H1 (cell line): ENCODE measurements at regions not wholly inside any gene's neighbourhood (a gene's known extent, or its start where the extent isn't known, plus 50 kb on each side); places are given as distances from the start of the nearest gene placed in this dataset.
A peak's percentile ranks its signal among the peaks of the same experiment; 100 is the strongest.

Experiments
- CTCF ChIA-PET: fragments of 300-600 bp; sonication (Branson Sonifier 250); formaldehyde crosslinking; loops from one replicate; lab custom pipeline; 2021; ENCODE audit not compliant: partially characterized antibody; lab: Charles Lee
- POLR2A ChIA-PET: fragments of 300-600 bp; sonication (Branson Sonifier 250); formaldehyde crosslinking; loops from one replicate; lab custom pipeline; 2021; ENCODE audit warnings: inconsistent platforms; ENCODE audit not compliant: partially characterized antibody; lab: Charles Lee
- DNase-seq, 2 experiments: peaks; one replicate each; pipeline versions ENCODE4 v3.0.0 to v3.0.0-alpha.2; 2010 to 2022; ENCODE audit warnings: low spot score in 2 of 2, low read depth in 1 of 2, mixed read lengths in 1 of 2
- FAIRE-seq: peaks from 2 replicates; lab custom pipeline; 2011; peaks lifted over from hg19 to GRCh38; lab: Jason Lieb, UNC
- H2AFZ ChIP-seq: 2 replicates; pipeline ENCODE4 v1.8.1; 2012; ENCODE audit warnings: low read length, inconsistent platforms
- H2AK5ac ChIP-seq: 2 replicates; pipeline ENCODE4 v1.6.1; 2013; ENCODE audit warnings: low read depth, low read length
- H2BK120ac ChIP-seq: replicated peaks from 2 replicates; pipeline ENCODE3; 2013; ENCODE audit warnings: low read depth, low read length, inconsistent platforms
- H2BK12ac ChIP-seq: 2 replicates; pipeline ENCODE4 v1.6.1; 2013; ENCODE audit warnings: low read depth, low read length
- H2BK15ac ChIP-seq: 2 replicates; pipeline ENCODE4 v1.6.1; 2013; ENCODE audit warnings: low read length
- H2BK20ac ChIP-seq: 2 replicates; pipeline ENCODE4 v1.6.1; 2013; ENCODE audit warnings: low read length
- H2BK5ac ChIP-seq: 2 replicates; pipeline ENCODE4 v1.6.1; 2013; ENCODE audit warnings: low read depth, low read length
- H3K14ac ChIP-seq: 2 replicates; pipeline ENCODE4 v1.6.1; 2013; ENCODE audit warnings: inconsistent platforms; ENCODE audit not compliant: insufficient read length
- H3K18ac ChIP-seq: 2 replicates; pipeline ENCODE4 v1.6.1; 2013; ENCODE audit warnings: low read length; ENCODE audit errors: extremely low read depth
- H3K23ac ChIP-seq: 2 replicates; pipeline ENCODE4 v1.6.1; 2013; ENCODE audit warnings: inconsistent platforms; ENCODE audit not compliant: insufficient read length
- H3K23me2 ChIP-seq: 2 replicates; pipeline ENCODE4 v1.6.1; 2013; ENCODE audit warnings: low read depth, low read length
- H3K27ac ChIP-seq: 2 replicates; pipeline ENCODE4 v1.6.1; 2011; ENCODE audit warnings: low read depth, low read length, inconsistent platforms
- H3K27me3 ChIP-seq, 4 experiments: replicated peaks in 1 of 4; 1 replicate in 1 of 4; 2 replicates in 3 of 4; pipeline versions ENCODE4 v1.6.1 to v1.8.1; 2011 to 2013; ENCODE audit warnings: low read length in 3 of 4, mild to moderate bottlenecking in 3 of 4, inconsistent platforms in 2 of 4, mixed read lengths in 2 of 4, moderate library complexity in 1 of 4; ENCODE audit not compliant: control insufficient read depth in 3 of 4, insufficient read depth in 3 of 4; ENCODE audit errors: extremely low read depth in 1 of 4
- H3K36me3 ChIP-seq, 4 experiments: 2 replicates each; pipeline versions ENCODE4 v1.6.1 to v1.8.1; 2011 to 2013; ENCODE audit warnings: mild to moderate bottlenecking in 4 of 4, low read length in 3 of 4, moderate library complexity in 2 of 4, control low read depth in 1 of 4, inconsistent platforms in 1 of 4; ENCODE audit not compliant: insufficient read depth in 4 of 4, control insufficient read depth in 2 of 4
- H3K4ac ChIP-seq: replicated peaks from 2 replicates; pipeline ENCODE3; 2013; ENCODE audit warnings: low read length, low read depth, mixed read lengths, inconsistent platforms; ENCODE audit not compliant: insufficient read length
- H3K4me1 ChIP-seq, 4 experiments: replicated peaks in 1 of 4; 1 replicate in 1 of 4; 2 replicates in 3 of 4; pipeline versions ENCODE4 v1.6.1 to v1.8.1; 2011 to 2013; ENCODE audit warnings: low read length in 3 of 4, inconsistent platforms in 2 of 4, mixed read lengths in 1 of 4; ENCODE audit not compliant: insufficient read depth in 4 of 4, control insufficient read depth in 3 of 4
- H3K4me2 ChIP-seq, 2 experiments: 2 replicates each; pipeline versions ENCODE4 v1.6.1 to v1.8.1; 2011 to 2013; ENCODE audit warnings: low read depth in 2 of 2, low read length in 2 of 2, control low read depth in 1 of 2, inconsistent platforms in 1 of 2, mild to moderate bottlenecking in 1 of 2; ENCODE audit not compliant: insufficient read depth in 1 of 2
- H3K4me3 ChIP-seq, 4 experiments: fragments of 200-600, 300-600 bp in 1 of 4; sonication (generic), shearing (Covaris generic), sonication (Bioruptor Twin) in 1 of 4; 2 replicates each; pipeline versions ENCODE4 v1.5.1 to v1.8.1; 2011 to 2016; ENCODE audit warnings: low read length in 4 of 4, low read depth in 3 of 4, control low read depth in 2 of 4, inconsistent platforms in 2 of 4, mild to moderate bottlenecking in 2 of 4, mixed read lengths in 1 of 4, moderate library complexity in 1 of 4; ENCODE audit not compliant: insufficient read depth in 2 of 4; ENCODE audit errors: extremely low read depth in 1 of 4
- H3K56ac ChIP-seq: replicated peaks from 2 replicates; pipeline ENCODE3; 2013; ENCODE audit warnings: low read depth, mild to moderate bottlenecking, mixed read lengths, low read length, inconsistent platforms; ENCODE audit not compliant: insufficient read length
- H3K79me1 ChIP-seq: 2 replicates; pipeline ENCODE4 v1.6.1; 2013; ENCODE audit warnings: low read depth, low read length, control low read depth
- H3K79me2 ChIP-seq, 2 experiments: 2 replicates each; pipeline versions ENCODE4 v1.6.1 to v1.8.1; 2012 to 2013; ENCODE audit warnings: low read length in 2 of 2, mild to moderate bottlenecking in 2 of 2, inconsistent platforms in 1 of 2; ENCODE audit not compliant: insufficient read depth in 2 of 2, control insufficient read depth in 1 of 2
- H3K9ac ChIP-seq, 4 experiments: replicated peaks in 1 of 4; 1 replicate in 1 of 4; 2 replicates in 3 of 4; pipeline versions ENCODE4 v1.6.1 to v1.8.1; 2011 to 2013; ENCODE audit warnings: low read depth in 3 of 4, low read length in 3 of 4, control low read depth in 2 of 4, mild to moderate bottlenecking in 2 of 4, moderate library complexity in 2 of 4, inconsistent platforms in 1 of 4; ENCODE audit errors: extremely low read depth in 1 of 4
- H3K9me3 ChIP-seq, 2 experiments: 2 replicates each; pipeline versions ENCODE4 v1.6.1 to v1.8.1; 2012 to 2013; ENCODE audit warnings: mild to moderate bottlenecking in 2 of 2, moderate library complexity in 2 of 2, control low read depth in 1 of 2, inconsistent platforms in 1 of 2, low read depth in 1 of 2, low read length in 1 of 2, mixed read lengths in 1 of 2; ENCODE audit not compliant: insufficient read depth in 2 of 2
- H4K20me1 ChIP-seq, 2 experiments: replicated peaks in 1 of 2; 2 replicates each; pipeline versions ENCODE3 to v1.8.1; 2011 to 2013; ENCODE audit warnings: inconsistent platforms in 2 of 2, low read length in 2 of 2, mild to moderate bottlenecking in 1 of 2; ENCODE audit not compliant: insufficient read depth in 2 of 2, control insufficient read depth in 1 of 2
- H4K5ac ChIP-seq: 2 replicates; pipeline ENCODE4 v1.6.1; 2013; ENCODE audit warnings: low read length, low read depth, mixed read lengths, inconsistent platforms; ENCODE audit not compliant: insufficient read length
- H4K8ac ChIP-seq: 2 replicates; pipeline ENCODE4 v1.8.0; 2013; ENCODE audit warnings: mild to moderate bottlenecking, moderate library complexity, low read length, inconsistent platforms; ENCODE audit not compliant: insufficient read depth; ENCODE audit errors: extremely low read depth
- H4K91ac ChIP-seq: replicated peaks from 2 replicates; pipeline ENCODE3; 2013; ENCODE audit warnings: low read length, mixed read lengths, inconsistent platforms; ENCODE audit not compliant: insufficient read length
- BCL11A ChIP-seq, 2 experiments: IDR thresholded peaks; one replicate each; pipeline ENCODE4 v1.6.1; 2011; ENCODE audit warnings: low read depth in 2 of 2, low read length in 2 of 2, mild to moderate bottlenecking in 2 of 2
- CBX5 ChIP-seq: fragments of 300-800, 300-1000 bp; sonication (generic); IDR thresholded peaks from 2 replicates; pipeline ENCODE4 v1.7.1; 2016; ENCODE audit warnings: antibody characterized with exemption, low read length, low read depth
- EZH2 ChIP-seq: fragments of 200-600 bp; sonication (generic); IDR thresholded peaks from 2 replicates; pipeline ENCODE4 v1.7.1; 2012; ENCODE audit warnings: low read depth, mild to moderate bottlenecking, moderate library complexity, low read length, inconsistent platforms; ENCODE audit not compliant: severe bottlenecking
- KDM5A ChIP-seq: fragments of 200-600 bp; IDR thresholded peaks from 2 replicates; pipeline ENCODE4 v1.7.1; 2012; ENCODE audit warnings: mild to moderate bottlenecking, low read length, inconsistent platforms, mixed read lengths
- NANOG ChIP-seq: IDR thresholded peaks from 2 replicates; pipeline ENCODE4 v1.6.1; 2011; ENCODE audit warnings: low read length, low read depth, mild to moderate bottlenecking, inconsistent platforms; ENCODE audit not compliant: insufficient read depth, poor library complexity, severe bottlenecking
- POLR2A ChIP-seq, 2 experiments: IDR thresholded peaks; 1 replicate in 1 of 2; 2 replicates in 1 of 2; pipeline ENCODE4 v1.6.1; 2011; ENCODE audit warnings: low read depth in 2 of 2, low read length in 2 of 2, mild to moderate bottlenecking in 2 of 2; ENCODE audit errors: control extremely low read depth in 1 of 2
- POLR2AphosphoS5 ChIP-seq: IDR thresholded peaks from 2 replicates; pipeline ENCODE4 v1.6.1; 2011; ENCODE audit warnings: low read depth, low read length
- RBBP5 ChIP-seq: IDR thresholded peaks from 2 replicates; pipeline ENCODE4 v1.7.1; 2012; ENCODE audit warnings: low read depth, mild to moderate bottlenecking, inconsistent platforms, low read length, moderate library complexity, borderline replicate concordance
- RFX5 ChIP-seq: IDR thresholded peaks from 2 replicates; pipeline ENCODE4 v1.6.1; 2011; ENCODE audit warnings: low read depth, low read length, improper control_type of control experiment, borderline replicate concordance
- RXRA ChIP-seq: IDR thresholded peaks from 2 replicates; pipeline ENCODE4 v1.6.1; 2011; ENCODE audit warnings: low read depth, mild to moderate bottlenecking, low read length, moderate library complexity; ENCODE audit not compliant: insufficient read depth
- SIRT6 ChIP-seq: IDR thresholded peaks from one replicate; pipeline ENCODE4 v1.7.1; 2012; ENCODE audit warnings: low read length, inconsistent platforms
- TAF1 ChIP-seq: IDR thresholded peaks from 2 replicates; pipeline ENCODE4 v1.6.1; 2011; ENCODE audit warnings: mild to moderate bottlenecking, low read depth, low read length
- TAF7 ChIP-seq: optimal IDR thresholded peaks from 2 replicates; pipeline ENCODE3; 2011; ENCODE audit warnings: low read depth, mild to moderate bottlenecking, inconsistent platforms, low read length, moderate library complexity, borderline replicate concordance
- TBP ChIP-seq: IDR thresholded peaks from 2 replicates; pipeline ENCODE4 v1.6.1; 2011; ENCODE audit warnings: low read depth, low read length, improper control_type of control experiment
- TCF12 ChIP-seq: IDR thresholded peaks from 2 replicates; pipeline ENCODE4 v1.6.1; 2011; ENCODE audit warnings: low read depth, mild to moderate bottlenecking, low read length
- YY1 ChIP-seq: IDR thresholded peaks from 2 replicates; pipeline ENCODE4 v1.6.1; 2011; ENCODE audit warnings: low read depth, mild to moderate bottlenecking, low read length
- WGBS, 2 experiments: shearing (Covaris generic) in 1 of 2; methylation state at CpG; one replicate each; pipeline versions ENCODE4 v1.1.6 to v1.1.7; 2013 to 2015; ENCODE audit warnings: low lambda C conversion rate in 2 of 2, mixed read lengths in 2 of 2, inconsistent platforms in 1 of 2, low coverage in 1 of 2, missing lambda C conversion rate in 1 of 2; ENCODE audit not compliant: insufficient replicate concordance in 2 of 2, insufficient coverage in 1 of 2, insufficient read length in 1 of 2; ENCODE audit errors: extremely low coverage in 1 of 2, missing lambda C conversion rate in 1 of 2; 5-methylcytosine and 5-hydroxymethylcytosine counted together

GRCh38 chr11:28628412-28628811 is 520.2 kb downstream of the METTL15 start:
- no peak overlapping the region for H4K8ac ChIP-seq
- no peak overlapping the region for H3K27ac ChIP-seq
- H3K4me1 ChIP-seq: peaks cover 0 to 9% (median 0%) of the 10 kb centered on the region in 4 experiments; a peak in 2 of 7 replicates
- H4K91ac ChIP-seq: no peak overlapping the region
- no peak overlapping the region for H2BK20ac ChIP-seq
- ChIA-PET CTCF (interaction anchor here (0.9 kb wide), 1 partner anchor 35 kb away, joined by 5 read pairs; no protein-coding TSS in a partner anchor), POLR2A (interaction anchor here (0.6 kb wide), 1 partner anchor 21 kb away, joined by 3 read pairs; no protein-coding TSS in a partner anchor)
- H2AK5ac ChIP-seq: no peak overlapping the region
- no peaks in the 10 kb centered on the region for H3K27me3 ChIP-seq
- no peak overlapping the region for H2BK120ac ChIP-seq
- TF ChIP-seq SIRT6 (no peak), TCF12 (0 out of 2 replicates have a peak, but pooled peaks have one; percentile 22), EZH2 (no peak), TAF1 (no peak), POLR2AphosphoS5 (no peak), TAF7 (no peak), CBX5 (no peak), TBP (no peak), RFX5 (no peak), RBBP5 (no peak), POLR2A (IDR thresholded peaks at IDR 0.05; ENCODE audit: control extremely low read depth in 1 of 2, low read depth in 2 of 2, low read length in 2 of 2) (no peak), YY1 (peak; percentile 72), RXRA (no peak), NANOG (peak; percentile 98), BCL11A (IDR thresholded peaks at IDR 0.05; ENCODE audit: low read depth in 2 of 2, low read length in 2 of 2) (peak in 1 of 2 experiments; percentile 5), KDM5A (no peak)
- no peak overlapping the region for H3K14ac ChIP-seq
- H3K4me3 ChIP-seq: peak overlapping the region in 1 of 4 experiments; percentile 29; a peak in 2 of 8 replicates
- FAIRE-seq (peak; percentile 79), DNase-seq (no peak)
- H3K36me3 ChIP-seq: no peaks in the 10 kb centered on the region
- H3K9me3 ChIP-seq: no peaks in the 10 kb centered on the region
- H3K4ac ChIP-seq: no peak overlapping the region
- H3K79me1 ChIP-seq: no peaks in the 10 kb centered on the region
- no peak overlapping the region for H2AFZ ChIP-seq
- no peak overlapping the region for H4K5ac ChIP-seq
- H2BK15ac ChIP-seq: no peak overlapping the region
- H2BK12ac ChIP-seq: no peak overlapping the region
- H3K4me2 ChIP-seq: peak overlapping the region; percentile 25 to 47; a peak in 2 of 4 replicates
- H4K20me1 ChIP-seq: no peaks in the 10 kb centered on the region
- H3K9ac ChIP-seq: no peak overlapping the region
- H3K18ac ChIP-seq: no peak overlapping the region
- no peaks in the 10 kb centered on the region for H3K79me2 ChIP-seq
- H2BK5ac ChIP-seq: no peak overlapping the region
- no peak overlapping the region for H3K56ac ChIP-seq
- WGBS, 2 experiments: 32% methylated on average over 4 of the region's 4 CpGs; no CpG with 5 or more reads in 1 of the 2 experiments
- H3K23ac ChIP-seq: no peak overlapping the region
- no peaks in the 10 kb centered on the region for H3K23me2 ChIP-seq
